ENCODE measurements at regions not wholly inside any gene's neighbourhood (a gene's known extent, or its start where the extent isn't known, plus 50 kb on each side); places are given as distances from the start of the nearest gene placed in this dataset.

- FAIRE-seq (no peak), DNase-seq (ENCODE audit: low spot score) (no peak)
These were observed 318.1 kb downstream of the CDC5L start for GRCh38 chr6:44705596-44705995.

GRCh38 chr6:44706011-44706410 lies 318.5 kb downstream of the CDC5L start:
- FAIRE-seq (no peak), DNase-seq (ENCODE audit: low spot score) (no peak)

DNA sequence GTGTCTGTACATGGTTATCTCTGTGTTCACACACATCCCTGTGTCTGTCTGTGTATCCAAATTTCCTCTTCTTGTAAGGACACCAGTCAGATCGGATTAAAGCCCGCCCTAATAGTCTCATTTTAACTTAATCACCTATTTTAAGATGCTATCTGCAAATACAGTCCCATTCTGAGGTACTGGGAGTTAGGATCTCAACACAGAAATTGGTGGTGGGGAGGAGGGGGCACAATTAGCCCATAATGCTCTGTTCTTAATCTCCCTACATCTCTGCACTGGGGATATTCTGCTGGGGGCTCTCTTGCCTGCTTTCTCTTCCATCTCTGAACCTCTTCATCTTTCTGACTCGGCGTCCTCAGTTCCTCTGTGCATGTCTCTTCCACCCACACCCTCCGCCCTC lies 320.7 kb downstream of the CDC5L start:
- FAIRE-seq (no peak), DNase-seq (ENCODE audit: low spot score) (no peak)

- FAIRE-seq (no peak), DNase-seq (ENCODE audit: low spot score) (no peak)
These were observed 325.0 kb downstream of the CDC5L start for GRCh38 chr6:44712353-44713111.

DNA sequence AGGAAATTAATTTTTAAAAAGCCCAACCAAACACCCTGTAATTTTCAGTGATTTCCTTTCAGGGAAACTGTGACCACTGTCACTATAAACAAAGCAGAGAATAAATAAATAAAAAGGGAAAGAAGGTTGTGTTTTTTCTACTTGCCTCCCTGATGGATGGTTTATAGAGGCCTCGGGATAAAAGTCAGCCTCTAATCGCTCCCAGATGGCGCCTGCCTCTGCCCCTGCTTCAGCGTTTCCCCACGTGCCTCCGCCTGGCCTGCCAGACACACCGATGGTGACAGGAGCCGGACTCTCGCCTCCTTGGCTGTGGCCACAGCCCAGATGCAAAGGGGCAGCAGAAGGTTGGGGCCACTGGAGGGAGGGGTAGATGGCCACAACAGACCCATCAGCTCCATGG lies 327.7 kb downstream of the CDC5L start:
- DNase-seq (ENCODE audit: low spot score) (no peak), FAIRE-seq (no peak)

DNA sequence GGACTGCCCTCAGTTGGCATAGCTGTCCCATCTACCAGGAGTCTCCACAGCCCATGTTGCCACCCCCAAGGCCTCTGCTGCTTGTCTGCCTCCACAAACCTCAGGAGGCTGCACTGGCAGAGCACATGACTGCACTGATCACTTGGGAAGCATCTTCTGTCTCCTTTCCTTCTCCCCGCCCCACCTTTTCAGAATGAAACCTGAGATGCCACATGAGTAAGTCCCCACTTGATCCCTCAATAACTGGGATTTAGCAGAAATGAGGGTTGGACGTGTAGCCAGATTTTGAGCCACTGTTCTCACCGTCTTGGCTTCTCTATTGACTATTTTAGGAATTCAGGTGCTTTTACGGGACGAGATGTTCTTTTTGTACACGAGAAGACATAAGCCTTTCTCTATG lies 328.4 kb downstream of the CDC5L start:
- FAIRE-seq: no peak
- DNase-seq (ENCODE audit: low spot score): no peak

GRCh38 chr6:44717431-44717830 lies 329.9 kb downstream of the CDC5L start:
- no peak for DNase-seq (ENCODE audit: low spot score)
- FAIRE-seq: no peak

- FAIRE-seq (no peak), DNase-seq (ENCODE audit: low spot score) (no peak)
These were observed 334.6 kb downstream of the CDC5L start for GRCh38 chr6:44721954-44722578.

GRCh38 chr6:44722736-44723135 lies 335.2 kb downstream of the CDC5L start:
- DNase-seq (ENCODE audit: low spot score) (no peak), FAIRE-seq (no peak)

DNA sequence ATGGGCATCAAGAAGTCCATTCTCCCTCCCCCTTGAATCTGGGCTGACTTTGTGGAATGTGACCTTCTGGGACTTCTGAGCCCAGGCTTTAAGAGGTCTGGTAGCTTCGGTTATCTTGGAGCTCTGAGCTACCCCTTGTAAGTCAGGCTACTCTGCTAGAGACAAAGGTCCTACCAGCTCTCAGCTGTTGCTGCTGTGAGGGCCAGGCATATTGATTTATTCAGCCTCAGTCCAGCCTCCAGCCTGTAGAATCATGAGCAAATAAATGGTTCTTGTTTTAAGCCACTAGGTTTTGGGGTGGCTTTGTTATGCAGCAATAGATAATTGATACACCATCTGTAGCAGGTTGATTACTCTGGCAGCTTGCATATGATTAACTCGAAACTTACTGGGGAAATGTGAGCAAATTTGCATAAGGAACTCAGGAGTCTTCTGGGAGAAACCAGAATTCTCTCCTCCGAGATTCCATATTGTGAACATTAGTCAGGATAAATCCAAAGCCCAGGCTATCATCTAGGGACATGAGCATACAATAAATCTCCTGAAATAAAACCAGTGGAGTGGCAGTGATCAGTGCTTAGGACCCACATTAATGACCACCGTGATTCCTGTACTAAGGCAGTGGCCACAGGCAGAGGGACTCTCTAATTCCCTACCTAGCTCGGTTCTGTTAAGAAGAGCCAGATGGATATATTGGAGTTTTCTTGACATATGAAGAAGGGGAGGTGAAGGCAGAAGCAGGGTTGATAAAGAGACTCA lies 336.1 kb downstream of the CDC5L start:
- FAIRE-seq (no peak), DNase-seq (ENCODE audit: low spot score) (no peak)

DNA sequence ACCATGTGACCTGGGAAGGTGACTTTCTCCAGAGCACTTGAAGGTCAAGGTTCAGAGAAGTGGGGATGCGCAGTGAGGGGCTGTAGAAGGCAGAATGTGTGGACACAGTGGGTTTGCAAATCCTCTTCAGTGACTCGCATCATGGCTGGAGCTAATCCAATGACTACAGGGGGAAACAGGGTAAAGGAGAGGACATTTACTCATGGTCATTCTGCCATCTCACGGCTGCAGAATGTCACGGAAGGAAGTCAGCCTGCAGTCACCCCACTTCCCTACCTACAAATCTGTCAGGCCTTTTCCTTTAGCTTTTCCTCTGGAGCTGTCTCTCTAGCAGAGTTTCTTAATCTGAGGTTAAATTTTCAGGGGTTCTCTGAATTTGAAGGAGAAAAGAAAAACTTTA lies 337.6 kb downstream of the CDC5L start:
- DNase-seq (ENCODE audit: low spot score): no peak
- FAIRE-seq: no peak

GRCh38 chr6:44727651-44728630 lies 340.4 kb downstream of the CDC5L start:
- FAIRE-seq (no peak), DNase-seq (ENCODE audit: low spot score) (no peak)

GRCh38 chr6:44730771-44731391 lies 343.4 kb downstream of the CDC5L start:
- FAIRE-seq (no peak), DNase-seq (ENCODE audit: low spot score) (no peak)

GRCh38 chr6:44731485-44732095 lies 344.1 kb downstream of the CDC5L start:
- no peak for FAIRE-seq
- no peak for DNase-seq (ENCODE audit: low spot score)

GRCh38 chr6:44732243-44732642 lies 344.7 kb downstream of the CDC5L start:
- DNase-seq (ENCODE audit: low spot score) (no peak), FAIRE-seq (no peak)

GRCh38 chr6:44733126-44733525 lies 345.6 kb downstream of the CDC5L start:
- DNase-seq (ENCODE audit: low spot score) (no peak), FAIRE-seq (no peak)

DNA sequence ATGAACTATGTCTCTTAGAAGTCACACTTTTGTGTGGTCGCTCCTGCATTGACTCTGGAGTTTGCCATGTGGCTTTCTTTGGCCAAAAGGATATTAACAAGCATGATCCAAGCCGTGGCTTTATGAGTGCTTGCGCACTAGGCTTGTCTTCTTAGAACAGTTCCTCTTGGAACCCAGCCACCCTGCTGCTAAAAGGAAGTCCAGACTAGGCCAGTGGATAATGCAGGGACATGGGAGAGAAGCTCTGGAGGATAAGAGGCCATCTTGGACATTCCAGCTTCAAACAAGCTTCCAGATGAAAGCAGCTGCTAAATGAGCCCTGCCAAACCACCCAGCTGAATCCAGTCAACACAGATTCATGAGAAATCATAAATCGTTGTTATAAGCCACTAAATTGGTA lies 346.4 kb downstream of the CDC5L start:
- DNase-seq (ENCODE audit: low spot score) (no peak), FAIRE-seq (no peak)

GRCh38 chr6:44734886-44735629 lies 347.6 kb downstream of the CDC5L start:
- DNase-seq (ENCODE audit: low spot score) (no peak), FAIRE-seq (no peak)

DNA sequence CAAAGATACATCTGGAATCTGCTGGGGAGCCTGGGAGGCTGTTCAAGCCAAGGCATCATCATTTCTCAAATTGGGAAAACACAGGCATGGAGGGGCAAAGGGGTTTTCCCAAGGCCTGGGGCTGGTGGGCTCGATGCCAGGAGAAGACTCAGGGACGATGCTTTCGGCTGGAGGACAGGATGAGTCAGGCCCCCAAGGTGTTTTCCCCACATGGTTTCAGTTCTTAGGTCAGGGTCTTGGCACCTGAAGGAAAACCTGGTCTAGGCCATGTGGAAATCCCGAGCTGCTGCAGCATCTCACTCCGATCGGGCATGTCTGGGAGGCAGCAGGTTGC lies 348.1 kb downstream of the CDC5L start:
- DNase-seq (ENCODE audit: low spot score): peak; percentile 64
- no peak for FAIRE-seq

DNA sequence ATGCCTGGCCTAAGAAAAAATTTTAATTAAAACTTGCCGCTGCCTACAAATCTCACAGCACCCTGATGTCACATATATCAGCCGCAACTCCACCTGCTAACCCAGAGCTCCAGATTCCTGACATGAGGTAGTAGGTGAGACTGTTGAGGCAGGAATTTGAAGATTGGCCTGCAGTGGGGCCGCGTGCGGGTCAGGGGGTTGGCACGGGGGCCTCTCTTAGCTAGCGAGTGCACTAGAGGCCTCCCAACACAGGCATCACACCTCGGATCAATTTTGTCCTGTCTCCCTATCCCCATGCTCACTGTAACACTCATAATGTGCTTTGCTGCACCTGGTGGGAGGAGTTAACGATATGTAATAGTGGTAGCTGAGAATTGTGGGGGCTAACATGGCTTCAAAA lies 349.8 kb downstream of the CDC5L start:
- no peak for DNase-seq (ENCODE audit: low spot score)
- no peak for FAIRE-seq
